HG02588 (cell line): ENCODE measurements at regions not wholly inside any gene's neighbourhood (a gene's known extent, or its start where the extent isn't known, plus 50 kb on each side); places are given as distances from the start of the nearest gene placed in this dataset.

Experiments used
- ATAC-seq: cut with Tn5 transposase; IDR thresholded peaks from one replicate; pipeline ENCODE4 v1.9.1; 2021; ENCODE audit warnings: mild to moderate bottlenecking, moderate library complexity; ENCODE audit not compliant: unreplicated experiment

DNA sequence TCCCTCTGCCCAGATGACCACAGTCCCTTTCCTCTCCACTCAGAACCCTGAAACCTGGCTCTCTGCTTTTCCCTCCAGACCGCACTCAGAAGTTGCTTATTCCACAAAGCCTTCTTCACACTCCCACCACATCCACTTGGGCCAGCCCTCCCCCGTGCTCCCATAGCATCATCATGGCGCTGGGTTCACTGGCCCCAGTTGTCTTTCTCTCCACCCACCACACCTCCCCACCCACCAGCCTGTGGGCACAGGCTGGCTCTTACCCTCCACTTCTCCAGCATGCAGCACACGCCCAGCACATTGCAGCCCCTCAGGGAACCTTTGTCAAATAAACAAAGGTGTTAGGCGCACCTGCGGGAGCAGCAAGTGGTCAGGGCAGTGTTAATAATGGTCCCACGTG is 130.0 kb downstream of the KATNIP start:
- no peak for ATAC-seq

DNA sequence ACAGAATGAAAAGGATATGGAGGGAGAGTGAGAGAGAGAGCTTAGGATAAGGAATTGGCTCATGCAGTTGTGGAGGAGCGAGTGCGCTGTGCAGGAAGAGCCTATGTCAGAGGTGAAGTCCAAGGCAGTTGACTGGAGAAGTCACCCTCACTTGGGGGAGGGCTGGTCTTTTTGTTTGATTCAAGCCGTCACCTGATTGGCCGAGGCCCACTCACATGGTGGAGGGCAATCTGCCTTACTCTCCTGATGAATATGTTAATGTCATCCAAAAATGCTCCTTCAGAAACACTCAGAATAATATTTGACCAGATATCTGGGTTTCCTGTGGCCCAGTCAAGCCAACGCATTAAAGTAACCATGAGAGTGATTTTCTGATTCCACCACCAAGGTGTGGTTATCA is 131.7 kb downstream of the KATNIP start:
- ATAC-seq: no peak

DNA sequence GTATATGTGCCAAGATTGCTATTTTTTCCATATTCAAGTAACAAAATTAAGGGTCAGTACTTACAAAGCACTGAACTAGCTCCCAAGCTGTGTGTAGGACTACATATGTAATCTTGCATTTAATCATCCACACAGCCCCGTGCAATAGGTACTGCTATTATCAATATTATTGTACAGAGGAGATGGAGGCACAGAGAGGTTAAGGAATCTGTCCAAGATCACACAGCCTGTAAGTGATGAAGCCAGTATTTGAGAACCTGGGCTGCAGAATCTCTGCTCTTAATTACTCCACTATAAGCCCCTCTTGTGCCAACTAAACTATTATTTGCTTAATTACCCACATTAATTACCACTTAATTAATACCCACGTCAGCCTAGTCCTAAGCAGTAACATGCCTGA is 134.1 kb downstream of the KATNIP start:
- no peak for ATAC-seq

DNA sequence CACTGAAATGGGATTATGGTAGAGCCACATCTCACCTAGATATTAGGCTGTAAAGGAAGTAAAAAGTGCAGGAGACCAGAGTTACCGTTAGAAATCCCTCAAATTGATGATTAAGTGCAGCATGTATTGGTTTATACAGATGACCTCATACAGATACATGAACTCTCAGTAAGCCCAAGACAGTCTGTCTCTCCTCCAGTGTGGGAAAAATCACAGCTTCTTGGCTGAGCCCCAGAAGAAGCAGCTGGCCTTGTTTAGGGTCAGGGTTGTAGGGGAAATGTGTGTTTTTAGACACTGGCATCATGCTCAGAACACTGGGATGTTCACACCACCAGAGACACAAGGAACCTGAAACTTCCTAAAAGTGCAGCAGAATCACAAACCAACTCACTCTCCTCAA is 135.9 kb downstream of the KATNIP start:
- ATAC-seq: no peak

DNA sequence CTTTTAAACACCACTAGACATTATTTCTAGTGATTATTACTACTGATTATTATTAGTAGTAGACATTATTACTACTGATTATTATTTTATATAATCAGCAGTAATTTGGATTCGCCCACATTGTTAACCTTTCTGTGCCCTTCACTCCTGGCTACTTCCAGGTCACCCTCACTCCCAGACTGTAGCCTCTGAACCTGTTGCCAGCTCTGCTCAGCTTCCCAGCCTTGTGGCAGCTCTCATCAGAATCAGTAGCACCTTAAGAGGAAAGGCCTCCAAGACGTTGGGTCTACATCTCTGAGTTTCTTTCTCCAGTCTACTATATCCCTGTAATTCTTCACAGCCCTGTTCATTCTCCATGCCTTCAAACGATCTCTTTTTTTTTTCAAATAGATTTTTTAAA is 137.0 kb downstream of the KATNIP start:
- no peak for ATAC-seq

DNA sequence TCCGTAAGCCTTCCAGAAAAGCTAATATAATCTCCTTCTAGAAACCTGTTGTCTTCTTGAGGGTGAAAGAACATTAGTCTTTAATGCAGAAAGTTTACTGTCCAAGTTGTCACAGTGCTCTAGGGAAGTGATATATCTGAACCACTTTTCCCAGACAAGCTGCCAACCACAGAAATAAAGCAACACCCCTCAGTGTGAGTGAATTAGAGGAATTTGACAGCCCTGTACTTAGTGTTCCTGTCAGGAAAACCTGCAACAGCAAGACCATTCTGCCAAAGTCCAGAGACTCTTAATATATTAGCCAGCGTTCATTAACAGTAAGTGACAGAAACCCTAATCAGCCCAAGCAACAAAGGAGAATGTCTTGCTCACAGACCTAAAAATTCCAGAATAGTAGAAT is 137.7 kb downstream of the KATNIP start:
- ATAC-seq: no peak

DNA sequence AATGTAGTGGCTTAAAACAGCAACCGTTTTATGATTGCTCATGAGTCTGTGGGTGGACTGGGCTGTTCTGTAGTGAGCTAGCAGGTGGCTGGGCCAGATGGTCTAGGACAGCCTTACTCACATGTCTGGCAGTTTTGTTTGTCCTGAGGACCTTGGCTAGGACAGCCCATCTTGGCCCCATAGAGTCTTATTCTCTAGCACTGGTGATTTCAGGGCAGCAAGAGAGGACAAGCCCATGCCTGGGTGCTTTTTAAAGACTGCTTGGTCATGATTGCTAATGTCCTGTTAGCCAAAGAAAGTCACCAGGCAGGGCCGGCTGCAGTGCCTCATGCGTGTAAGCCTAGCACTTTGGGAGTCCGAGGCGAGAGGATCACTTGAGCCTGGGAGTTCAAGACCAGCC is 139.8 kb downstream of the KATNIP start:
- ATAC-seq: no peak

DNA sequence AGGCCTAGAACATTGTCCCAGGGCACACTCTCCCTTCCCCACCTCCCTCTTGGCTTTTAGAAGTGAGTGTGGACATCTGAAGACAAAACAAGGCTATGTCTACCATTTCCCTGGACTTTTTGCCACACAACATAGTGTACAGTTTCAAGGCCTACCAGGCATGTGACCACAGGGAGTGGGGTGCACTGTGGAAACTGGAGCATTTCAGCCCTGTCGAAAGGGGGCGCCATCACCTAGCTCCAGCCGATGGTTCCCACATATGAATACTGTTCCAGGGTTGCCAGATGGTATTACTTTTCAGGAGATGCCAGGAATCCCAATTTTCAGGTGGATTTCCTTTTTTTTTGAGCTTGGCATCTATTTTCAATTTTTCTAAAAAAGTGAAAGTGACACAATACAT is 140.7 kb downstream of the KATNIP start:
- no peak for ATAC-seq

DNA sequence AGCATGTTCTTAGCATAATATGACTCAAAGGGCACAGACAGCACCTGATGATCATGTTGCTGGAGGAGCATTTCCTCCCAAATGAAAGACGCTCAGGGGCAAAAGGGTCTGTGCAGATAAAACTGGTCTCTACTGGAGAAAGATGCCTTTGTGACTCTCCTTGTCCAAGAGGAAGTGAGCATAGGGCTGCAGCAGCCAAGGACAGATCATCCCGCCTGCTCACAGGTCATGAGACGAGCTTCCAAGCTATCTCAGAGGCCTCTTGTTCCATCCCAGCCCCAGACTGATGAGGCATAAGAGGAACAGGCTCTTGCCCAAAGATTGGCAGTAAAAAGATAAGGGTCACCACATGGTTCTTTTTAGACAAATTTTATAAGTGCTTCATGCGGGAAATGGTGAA is 141.8 kb downstream of the KATNIP start:
- no peak for ATAC-seq

DNA sequence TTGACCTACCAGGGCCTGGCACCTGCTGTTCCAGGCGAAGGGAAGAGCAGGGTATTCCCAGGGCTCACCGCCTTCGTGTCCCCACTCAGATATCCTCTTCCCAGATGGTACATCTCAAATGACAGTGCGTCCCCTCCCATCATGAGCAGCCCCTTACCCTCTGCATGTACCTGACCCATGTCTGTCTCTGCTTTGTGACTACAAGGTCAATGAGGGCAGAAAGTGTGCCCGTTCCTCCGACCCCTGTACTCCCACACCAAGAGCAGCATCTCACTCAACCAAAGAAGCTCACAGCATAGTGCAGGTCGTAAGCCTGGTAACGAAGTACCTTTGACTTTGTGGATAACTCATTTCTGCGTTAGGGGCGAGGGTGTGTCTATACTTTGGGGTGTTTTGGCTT is 142.6 kb downstream of the KATNIP start:
- ATAC-seq: no peak

DNA sequence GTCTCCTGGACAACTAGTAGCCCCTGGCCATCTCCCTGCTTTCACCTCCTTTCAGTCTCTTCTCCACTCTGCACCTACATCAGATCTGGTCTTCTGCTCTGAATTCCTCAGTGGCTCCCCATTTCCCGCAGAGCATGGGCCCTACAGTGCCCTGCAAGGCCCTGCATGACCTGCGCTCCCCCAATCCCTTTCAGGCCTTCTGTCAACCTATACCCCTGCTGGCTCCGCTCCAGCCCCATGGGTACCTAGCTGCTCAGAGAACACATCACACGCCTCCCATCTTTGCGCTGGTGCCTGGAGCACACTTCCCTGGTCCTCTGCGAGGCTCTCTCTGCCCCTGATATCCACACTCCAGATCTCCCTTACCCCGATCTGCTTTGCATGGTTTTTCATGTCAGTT is 145.2 kb downstream of the KATNIP start:
- ATAC-seq: no peak

DNA sequence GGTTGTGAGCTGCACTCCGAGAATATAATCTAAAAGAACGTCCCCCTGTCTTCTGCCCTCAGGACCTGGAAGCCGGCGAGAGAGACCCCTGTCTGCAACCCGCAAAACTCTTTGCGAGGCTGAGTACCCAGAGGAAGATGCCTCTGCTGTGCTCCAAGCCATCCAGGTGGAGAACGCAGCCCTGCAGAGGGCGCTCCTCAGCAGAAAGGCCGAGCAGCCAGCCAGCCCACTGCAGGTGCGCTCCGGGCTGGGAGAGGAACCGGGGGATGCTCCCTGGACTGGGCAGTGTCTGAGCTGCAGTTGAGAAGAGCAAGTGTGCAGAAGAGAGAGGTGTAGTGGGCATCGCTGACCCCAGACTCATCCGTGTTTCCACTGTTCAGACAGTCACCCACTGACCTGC is 148.3 kb downstream of the KATNIP start:
- no peak for ATAC-seq

DNA sequence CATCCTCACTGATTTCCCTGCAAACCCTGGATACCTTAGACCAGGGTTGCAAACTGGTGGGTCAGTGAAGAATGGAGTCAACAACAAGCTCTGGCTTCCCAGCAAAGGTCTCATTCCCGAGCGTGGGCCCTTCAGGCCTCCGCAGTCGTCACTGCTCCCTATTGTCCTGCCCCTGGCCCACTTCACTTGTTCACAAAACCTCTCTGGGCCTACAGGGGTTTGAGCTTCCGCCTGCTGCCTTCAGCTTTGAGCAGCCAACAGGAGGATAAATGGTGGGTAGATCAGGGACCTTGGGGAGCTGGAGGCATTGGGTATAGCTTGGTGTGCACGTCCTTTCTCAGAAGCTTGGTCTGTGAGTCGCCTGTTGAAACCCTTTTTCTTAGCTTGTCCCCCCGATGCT is 148.8 kb downstream of the KATNIP start:
- ATAC-seq: no peak

DNA sequence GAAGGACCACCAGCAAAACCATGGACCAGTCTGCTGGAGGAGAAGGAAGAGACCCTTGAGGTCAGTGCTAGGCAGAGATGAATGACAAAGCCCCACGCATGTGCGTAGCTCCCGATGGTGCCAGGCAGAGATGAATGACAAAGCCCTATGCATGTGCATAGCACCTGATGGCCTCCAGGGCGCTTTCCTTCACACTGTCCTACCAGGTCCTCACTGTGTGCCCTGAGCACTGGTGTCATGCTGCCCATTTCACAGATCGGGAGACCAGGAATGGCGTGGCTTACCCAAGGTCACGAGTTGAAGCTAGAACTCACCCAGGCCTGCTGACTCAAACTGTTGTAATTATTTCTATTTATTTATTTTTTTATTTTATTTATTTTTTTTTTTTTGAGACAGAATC is 149.6 kb downstream of the KATNIP start:
- no peak for ATAC-seq

DNA sequence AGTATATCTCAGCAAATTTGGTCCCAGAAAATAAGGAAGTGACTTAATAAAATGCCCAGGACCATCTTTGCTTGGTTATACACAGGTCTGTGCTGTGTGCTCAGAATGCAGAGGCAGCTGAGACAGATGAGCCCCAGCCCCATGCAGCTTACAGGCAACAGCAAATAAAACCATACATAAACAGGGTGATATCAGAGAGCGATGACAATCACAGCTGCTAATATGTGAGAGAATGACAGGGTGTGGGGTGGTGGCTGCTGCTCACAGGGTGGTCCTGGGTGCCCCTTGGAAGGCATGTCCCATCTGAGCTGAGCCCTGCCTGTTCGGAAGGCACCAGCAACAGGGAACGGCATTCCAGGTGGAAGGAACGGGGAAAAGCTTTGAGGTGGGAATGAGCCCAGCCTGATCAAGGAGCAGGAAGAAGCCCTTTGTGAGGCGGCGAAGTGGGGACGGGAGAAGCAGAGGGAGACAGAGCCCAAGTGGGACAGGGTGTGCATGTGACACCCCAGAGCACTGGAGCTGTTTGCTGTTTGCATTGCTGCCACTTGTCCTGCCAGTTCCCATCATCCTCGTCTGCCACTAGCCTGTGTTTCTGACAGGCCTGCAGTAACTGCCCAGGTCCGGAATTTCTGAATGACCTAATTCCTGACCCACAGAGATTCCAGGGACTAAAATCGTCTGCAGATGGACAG is 150.5 kb downstream of the KATNIP start:
- no peak for ATAC-seq

DNA sequence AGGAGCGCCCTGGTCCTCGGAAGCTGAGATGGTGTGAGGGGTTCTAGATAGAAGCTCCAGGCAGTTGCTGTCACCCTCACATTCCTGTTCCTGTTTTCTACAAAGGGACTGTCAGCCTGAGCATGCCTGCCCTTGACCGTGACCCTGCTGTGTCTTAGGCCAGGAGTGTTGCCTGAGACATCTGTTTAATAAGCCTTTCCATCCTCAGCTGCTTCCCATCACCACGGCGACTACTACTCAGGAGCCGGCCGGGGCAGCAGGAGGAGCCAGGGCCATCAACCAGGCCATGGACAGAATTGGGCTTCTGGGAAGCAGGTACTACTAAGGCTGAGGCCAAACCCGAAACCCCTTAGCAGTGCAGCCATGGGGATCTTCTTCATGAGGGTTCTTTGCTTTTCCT is 151.4 kb downstream of the KATNIP start:
- ATAC-seq: no peak

DNA sequence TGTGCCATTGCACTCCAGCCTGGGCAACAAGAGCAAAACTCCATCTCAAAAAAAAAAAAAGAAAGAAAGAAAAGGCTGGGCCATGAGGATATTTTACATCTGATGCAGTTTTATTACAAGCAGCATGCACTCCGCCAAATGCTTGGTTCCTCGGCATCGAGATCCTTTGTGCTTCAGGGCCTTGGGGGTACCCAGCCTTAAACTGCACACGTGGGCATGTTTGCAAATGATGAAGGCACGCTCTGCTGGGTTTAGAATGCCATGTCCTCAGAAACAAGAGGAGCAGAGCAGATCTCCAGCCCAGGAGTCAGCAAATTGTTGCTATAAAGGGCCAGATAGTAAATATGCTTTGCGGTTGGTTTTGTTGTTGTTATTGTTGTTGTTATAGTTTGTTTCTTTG is 153.2 kb downstream of the KATNIP start:
- ATAC-seq: no peak

DNA sequence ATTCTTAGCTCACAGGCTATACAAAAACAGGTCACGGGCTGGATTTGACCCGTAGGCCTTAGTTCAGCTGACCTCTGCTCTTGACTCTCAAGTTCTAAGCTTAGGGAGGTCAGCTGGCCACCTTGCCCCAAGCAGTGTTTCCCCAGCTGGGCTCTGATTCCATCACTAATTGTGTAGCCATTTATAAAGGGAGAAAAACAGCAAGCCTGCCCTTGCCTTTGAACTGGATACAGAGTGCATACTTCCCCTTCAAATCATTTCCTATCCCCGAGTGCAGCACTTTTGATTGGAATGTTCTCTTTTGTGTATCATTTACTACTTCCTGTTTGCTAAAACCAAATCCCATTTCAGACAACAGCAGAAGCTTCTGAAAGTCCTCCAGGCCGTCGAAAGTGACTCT is 153.6 kb downstream of the KATNIP start:
- no peak for ATAC-seq

DNA sequence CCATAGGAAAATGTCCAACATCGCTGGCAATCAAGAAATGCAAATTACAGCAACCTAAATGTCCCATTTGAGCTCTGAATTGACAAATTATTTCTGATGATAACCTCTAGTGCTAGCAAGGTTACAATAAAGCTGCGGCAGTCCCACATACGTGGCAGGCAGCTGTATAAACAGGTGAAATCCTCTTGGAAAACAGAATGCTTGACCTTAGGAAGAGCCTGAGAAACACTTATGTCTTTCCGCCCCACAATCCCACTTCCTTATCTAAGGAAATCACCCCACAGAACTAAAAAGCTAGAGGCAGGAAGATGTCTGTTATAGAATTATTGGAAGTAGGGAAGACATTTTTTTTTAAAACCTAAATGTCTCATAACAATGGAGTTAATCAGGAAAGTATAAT is 154.3 kb downstream of the KATNIP start:
- no peak for ATAC-seq

DNA sequence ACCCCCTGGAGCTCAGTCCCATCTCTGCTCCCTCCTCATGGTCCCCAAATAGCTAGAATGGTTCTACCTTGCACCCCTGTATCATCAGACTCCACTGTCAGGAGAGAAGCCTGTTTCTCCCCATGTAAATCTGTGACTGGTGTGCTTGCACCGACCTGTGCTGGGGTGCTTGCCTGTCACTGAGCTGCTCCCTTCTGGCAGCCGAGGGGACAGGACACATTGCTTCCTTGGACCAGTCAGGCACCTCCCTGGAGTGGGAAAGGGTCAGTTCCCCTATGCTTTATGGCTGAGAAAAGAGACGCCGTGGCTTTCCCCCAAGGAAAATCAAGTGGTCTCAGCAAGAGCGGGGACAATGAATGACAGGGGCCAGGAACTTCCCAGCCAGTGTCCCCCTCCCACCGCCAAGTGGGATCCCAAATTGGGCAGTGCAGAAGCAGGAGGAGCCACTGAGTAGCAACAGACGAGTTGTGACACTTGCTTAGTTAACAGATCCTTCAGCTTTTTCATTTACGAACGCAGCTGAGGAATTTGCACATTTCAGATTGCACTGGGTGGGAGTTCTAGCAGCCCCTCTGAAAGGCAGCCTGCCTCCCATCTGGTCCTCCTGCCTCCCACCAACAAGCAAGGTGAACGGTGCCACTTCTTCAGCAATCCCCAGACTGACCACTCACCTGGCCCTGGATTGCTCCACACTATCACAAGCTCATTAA is 156.4 kb downstream of the KATNIP start:
- no peak for ATAC-seq

DNA sequence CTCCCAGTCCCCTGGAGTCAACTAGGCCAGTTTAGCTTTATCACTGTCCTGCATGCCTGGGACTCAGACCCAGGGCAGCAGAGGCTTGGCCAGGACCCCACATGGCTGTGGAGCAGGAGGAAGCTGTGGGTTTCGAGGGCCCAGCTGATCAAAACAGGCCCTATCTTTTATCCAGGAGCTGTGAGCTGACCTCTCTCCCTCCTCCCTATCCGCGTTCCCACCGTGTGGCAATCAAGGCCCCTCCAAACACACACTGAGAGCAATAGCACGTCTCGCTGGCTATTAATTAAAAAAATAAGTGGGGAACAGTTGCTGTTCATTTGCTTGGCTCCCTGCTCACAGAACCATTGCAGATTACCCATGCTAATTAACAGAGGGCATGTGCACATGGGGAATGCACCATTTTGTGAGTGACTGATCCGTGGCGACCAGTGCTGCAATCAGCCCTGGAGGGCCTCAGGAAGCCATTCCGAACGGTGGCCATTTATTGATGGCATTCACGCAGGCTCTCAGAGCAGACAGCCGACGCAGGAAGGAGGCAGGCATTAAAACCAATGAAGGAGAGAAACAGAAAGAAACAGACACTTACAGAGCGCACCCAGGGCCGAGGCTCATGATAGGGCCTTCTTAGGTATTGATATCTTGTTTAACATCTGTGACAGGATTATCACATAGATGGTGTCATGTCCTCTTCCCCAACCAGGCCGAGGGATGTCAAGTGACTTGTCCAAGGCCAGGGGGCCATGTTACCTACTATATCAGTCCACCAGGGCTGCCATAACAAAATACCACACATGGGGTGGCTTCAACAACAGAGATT is 157.1 kb downstream of the KATNIP start:
- no peak for ATAC-seq

DNA sequence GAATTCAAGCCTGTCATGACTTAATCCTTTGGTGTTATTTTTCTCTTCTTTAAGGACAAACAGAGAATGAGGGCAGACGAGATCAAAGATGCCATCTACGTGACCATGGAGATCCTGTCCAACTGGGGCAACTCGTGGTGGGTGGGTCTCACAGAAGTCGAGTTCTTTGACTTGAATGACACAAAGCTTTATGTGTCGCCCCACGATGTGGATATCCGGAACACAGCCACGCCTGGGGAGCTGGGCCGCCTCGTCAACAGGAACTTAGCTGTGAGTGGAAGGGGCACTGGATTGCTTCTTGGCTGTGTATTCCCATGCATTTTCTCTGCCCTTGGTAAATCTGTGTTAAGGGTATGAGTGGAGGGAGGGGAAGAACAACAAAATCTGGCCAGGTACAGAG is 158.7 kb downstream of the KATNIP start:
- ATAC-seq: no peak
